Renal cortical epithelial cell (primary cell): ENCODE measurements at regions not wholly inside any gene's neighbourhood (a gene's known extent, or its start where the extent isn't known, plus 50 kb on each side); places are given as distances from the start of the nearest gene placed in this dataset.
A peak's percentile ranks its signal among the peaks of the same experiment; 100 is the strongest.
"Not testable (repeated sequence)": the region's sequence is repeated elsewhere in the genome, so short reads cannot be mapped to it uniquely, and the experiment has no call there.

Experiments used
- DNase-seq: peaks from one replicate; pipeline ENCODE4 v3.0.0-alpha.2; 2011; ENCODE audit warnings: low read depth

- DNase-seq, result no peak
Measured at GRCh38 chr2:172259827-172260226, 157.1 kb upstream of the DLX2 start.

GRCh38 chr2:172260336-172260735 is 157.6 kb upstream of the DLX2 start:
- DNase-seq, result no peak

- no peak for DNase-seq
Measured at GRCh38 chr2:172261292-172261691, 158.6 kb upstream of the DLX2 start.

GRCh38 chr2:172262486-172262885 is 159.8 kb upstream of the DLX2 start:
- DNase-seq, result no peak

- DNase-seq, result not testable (repeated sequence)
Measured at GRCh38 chr2:172264820-172265219, 162.1 kb upstream of the DLX2 start.

DNA sequence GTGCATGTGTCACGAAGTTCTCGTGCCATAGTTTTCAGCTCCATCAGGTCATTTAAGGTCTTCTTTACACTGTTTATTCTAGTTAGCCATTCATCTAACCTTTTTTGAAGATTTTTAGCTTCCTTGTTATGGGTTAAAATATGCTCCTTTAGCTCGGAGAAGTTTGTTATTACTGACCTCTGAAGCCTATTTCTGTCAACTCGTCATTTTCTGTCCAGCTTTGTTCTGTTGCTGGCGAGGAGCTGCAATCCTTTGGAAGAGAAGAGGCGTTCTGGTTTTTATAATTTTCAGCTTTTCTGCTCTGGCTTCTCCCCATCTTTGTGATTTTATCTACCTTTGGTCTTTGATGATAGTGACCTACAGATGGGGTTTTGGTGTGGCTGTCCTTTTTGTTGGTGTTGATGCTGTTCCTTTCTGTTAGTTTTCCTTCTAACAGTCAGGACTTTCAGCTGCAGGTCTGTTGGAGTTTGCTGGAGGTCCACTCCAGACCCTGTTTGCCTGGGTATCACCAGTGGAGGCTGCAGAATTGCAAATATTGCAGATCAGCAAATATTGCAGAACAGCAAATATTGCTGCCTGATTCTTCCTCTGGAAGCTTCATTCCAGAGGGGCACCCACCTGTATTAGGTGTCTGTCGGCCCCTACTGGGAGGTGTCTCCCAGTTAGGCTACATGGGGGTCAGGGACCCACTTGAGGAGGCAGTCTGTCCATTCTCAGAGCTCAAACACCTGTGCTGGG is 157.7 kb upstream of the ITGA6 start:
- DNase-seq, result not testable (repeated sequence)

DNA sequence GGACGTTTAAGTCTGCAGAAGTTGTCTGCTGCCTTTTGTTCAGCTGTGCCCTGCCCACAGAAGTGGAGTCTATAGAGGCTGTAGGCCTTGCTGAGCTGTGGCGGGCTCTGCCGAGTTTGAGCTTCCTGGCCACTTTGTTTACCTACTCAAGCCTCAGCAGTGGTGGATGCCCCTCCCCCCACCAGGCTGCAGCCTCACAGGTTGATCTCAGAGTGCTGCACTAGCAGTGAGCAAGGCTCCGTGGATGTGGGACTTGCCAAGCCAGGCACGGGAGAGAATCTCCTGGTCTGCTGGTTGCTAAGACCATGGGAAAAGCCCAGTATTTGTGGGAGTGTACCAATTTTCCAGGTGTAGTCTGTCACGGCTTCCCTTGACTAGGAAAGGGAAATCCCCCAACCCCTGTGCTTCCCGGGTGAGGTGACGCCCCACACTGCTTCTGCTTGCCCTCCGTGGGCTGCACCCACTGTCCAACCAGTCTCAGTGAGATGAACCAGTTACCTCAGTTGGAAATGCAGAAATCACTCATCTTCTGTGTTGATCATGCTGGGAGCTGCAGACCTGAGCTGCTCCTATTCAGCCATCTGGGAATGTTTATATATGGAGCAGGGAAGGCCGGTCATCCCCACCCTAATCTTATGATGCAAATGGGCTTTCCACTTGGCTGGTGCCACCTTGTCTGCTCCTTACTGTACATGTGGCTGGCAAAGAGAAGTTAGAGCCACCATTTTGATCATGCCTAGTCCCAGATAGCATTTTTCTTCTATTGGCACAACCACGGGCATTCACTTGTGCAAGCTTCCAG is 156.9 kb upstream of the ITGA6 start:
- DNase-seq, result peak; percentile 9

DNA sequence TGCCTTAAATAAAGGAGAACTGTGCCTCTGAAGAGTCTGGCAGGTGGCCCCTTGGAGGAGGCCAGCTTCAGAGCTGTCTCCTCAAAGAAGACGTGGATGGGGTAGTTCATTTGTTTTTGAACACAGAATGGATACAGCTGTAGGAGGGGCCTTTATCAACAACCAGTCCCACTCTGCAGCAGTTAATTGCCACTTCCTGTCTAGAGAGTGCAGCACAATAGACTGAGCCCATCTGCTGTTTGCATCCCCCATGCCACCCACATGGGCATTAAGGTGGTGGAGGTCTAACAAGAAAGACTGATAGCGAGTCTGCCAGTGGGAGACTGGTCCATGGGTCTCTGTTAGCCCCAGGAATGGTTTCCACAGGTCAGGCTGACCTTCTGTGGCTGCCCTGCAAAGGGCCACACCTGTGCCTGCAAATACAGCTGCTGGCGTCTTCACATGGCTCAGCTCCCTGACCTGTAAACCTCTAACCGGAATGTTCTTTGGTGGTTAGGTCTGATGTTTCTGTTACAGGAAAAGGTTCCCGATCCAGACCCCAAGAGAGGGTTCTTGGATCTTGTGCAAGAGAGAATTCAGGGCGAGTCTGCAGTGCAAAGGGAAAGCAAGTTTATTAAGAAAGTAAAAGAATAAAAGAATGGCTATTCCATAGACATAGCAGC is 153.3 kb upstream of the ITGA6 start:
- peak; percentile 32 for DNase-seq

DNA sequence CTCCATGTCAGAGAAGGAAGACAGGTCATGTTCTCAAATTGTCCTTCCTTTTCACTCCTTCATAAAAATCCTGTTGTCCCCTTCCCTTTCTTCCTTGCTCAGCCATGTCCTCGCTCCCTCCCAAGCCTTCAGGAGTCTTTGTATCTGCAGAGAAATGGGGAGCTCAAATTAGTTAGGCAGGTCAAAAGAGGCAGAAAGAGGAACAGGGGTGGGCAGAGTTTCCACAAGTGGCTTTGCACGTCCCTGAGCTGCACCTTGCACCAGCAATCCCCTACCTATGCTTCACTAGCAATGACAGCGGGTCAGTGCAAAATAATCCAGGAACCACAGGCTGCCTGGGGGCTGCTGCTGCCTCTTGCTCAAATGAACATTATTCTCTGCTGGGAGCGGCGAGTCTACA is 152.1 kb upstream of the ITGA6 start:
- no peak for DNase-seq

DNA sequence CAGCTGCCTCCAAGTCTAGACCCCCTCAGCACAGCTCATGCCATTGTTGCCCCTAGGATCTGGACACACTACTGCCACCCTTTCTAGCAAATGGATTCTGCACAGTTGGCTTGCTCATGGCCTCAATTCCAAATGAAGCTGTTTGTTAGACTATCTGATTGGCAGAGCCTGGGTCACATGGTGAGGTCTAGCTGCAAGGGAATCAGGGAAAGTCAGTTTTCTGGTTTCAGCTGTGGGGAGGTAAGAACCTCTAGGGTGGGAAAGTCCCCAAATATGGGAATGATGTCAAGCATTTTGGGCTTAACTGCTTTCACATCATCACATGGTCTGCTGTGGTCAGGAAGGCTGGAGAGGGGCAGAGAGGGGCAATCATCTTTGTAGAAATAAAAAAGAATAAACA is 150.4 kb upstream of the ITGA6 start:
- DNase-seq, result no peak

- no peak for DNase-seq
Measured at GRCh38 chr2:172278667-172279066, 148.7 kb upstream of the ITGA6 start.

DNA sequence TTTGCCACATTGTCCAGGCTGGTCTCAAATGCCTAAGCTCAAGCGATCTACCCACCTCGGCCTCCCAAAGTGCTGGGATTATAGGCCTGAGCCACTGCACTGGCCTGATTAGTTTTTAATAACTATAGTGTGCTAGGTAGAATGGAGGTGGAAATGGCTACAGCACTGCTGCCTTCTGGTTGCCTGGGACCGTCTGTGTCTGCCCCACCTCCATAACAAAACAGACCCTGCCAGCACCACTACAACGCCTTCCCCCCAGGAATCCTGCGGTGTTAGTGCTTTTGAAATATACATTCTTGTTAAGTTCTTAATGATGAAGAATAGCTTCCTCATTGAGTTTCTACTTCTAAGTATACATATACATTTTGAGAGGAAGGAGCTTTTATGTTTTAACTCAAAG is 148.2 kb upstream of the ITGA6 start:
- DNase-seq, result no peak

GRCh38 chr2:172279813-172280212 is 147.6 kb upstream of the ITGA6 start:
- DNase-seq, result no peak

- no peak for DNase-seq
Measured at GRCh38 chr2:172280571-172281361, 146.6 kb upstream of the ITGA6 start.

- peak; percentile 24 for DNase-seq
Measured at GRCh38 chr2:172281648-172282570, 145.5 kb upstream of the ITGA6 start.

DNA sequence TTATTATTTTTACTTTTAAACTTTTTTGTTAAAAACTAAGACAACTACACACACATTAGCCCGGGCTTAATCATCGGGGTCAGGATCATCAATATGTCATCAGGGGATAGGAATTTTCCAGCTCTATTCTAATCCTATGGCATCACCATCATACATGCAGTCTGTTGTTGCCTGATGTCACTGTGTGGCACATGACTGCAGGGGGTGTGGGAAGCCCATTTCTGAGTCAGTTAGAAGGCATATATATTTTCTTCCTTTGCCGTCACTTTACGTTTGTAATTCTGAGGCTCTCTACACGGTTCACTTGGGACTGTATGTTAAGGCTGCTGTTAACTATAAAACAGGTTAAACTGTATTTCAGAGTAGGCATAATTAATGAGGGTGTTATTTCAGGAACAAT is 144.4 kb upstream of the ITGA6 start:
- DNase-seq, result peak; percentile 16

DNA sequence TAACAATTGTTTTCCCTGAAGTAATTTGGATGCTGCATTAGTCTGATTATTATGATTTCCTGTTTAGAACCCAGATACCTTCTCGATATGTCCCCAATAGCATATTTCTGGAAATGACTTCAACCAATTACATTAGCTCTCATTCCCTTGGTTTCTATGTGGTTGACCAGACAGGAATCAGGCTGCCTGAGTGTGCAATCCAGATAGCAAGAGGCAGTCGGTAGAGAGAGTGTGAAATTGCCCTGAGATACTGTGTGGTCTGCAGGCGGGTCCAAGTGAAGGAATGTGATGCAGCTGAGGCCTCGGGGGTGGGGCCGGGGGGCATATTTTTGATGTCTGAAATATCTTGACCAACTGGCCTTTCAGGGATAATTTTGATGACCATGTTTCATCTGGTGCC is 143.9 kb upstream of the ITGA6 start:
- DNase-seq, result no peak

- DNase-seq, result no peak
Measured at GRCh38 chr2:172284209-172284608, 143.2 kb upstream of the ITGA6 start.

- peak; percentile 65 for DNase-seq
Measured at GRCh38 chr2:172285010-172285621, 142.3 kb upstream of the ITGA6 start.

GRCh38 chr2:172285760-172286159 is 141.6 kb upstream of the ITGA6 start:
- no peak for DNase-seq
